Fibroblast of villous mesenchyme (primary cell): ENCODE measurements at regions not wholly inside any gene's neighbourhood (a gene's known extent, or its start where the extent isn't known, plus 50 kb on each side); places are given as distances from the start of the nearest gene placed in this dataset.
"Not testable (repeated sequence)": the region's sequence is repeated elsewhere in the genome, so short reads cannot be mapped to it uniquely, and the experiment has no call there.

ENCODE experiments used
- DNase-seq: peaks from one replicate; pipeline ENCODE4 v3.0.0-alpha.2; 2010; ENCODE audit warnings: low read depth
- H3K4me3 ChIP-seq: 2 replicates; pipeline ENCODE4 v1.5.1; 2011; ENCODE audit warnings: low read depth, mild to moderate bottlenecking, low read length
- CTCF ChIP-seq: IDR thresholded peaks from 2 replicates; pipeline ENCODE4 v1.5.1; 2012; ENCODE audit warnings: low read depth, mild to moderate bottlenecking, low read length; ENCODE audit not compliant: insufficient read depth

- DNase-seq: no peak
- no peak for TF ChIP-seq CTCF
- no peak overlapping the region for H3K4me3 ChIP-seq
Measured at GRCh38 chr13:89454681-89455080, 1783.5 kb downstream of the SLITRK5 start.

- no peak for TF ChIP-seq CTCF
- H3K4me3 ChIP-seq: no peak overlapping the region
- no peak for DNase-seq
Measured at GRCh38 chr13:89455225-89455624, 1784.1 kb downstream of the SLITRK5 start.

- DNase-seq: no peak
- no peak overlapping the region for H3K4me3 ChIP-seq
- no peak for TF ChIP-seq CTCF
Measured at GRCh38 chr13:89455741-89456140, 1784.6 kb downstream of the SLITRK5 start.

GRCh38 chr13:89457977-89458376 lies 1786.8 kb downstream of the SLITRK5 start:
- H3K4me3 ChIP-seq: no peak overlapping the region
- no peak for DNase-seq
- TF ChIP-seq CTCF: no peak

GRCh38 chr13:89458456-89458855 lies 1787.3 kb downstream of the SLITRK5 start:
- DNase-seq: no peak
- H3K4me3 ChIP-seq: no peak overlapping the region
- no peak for TF ChIP-seq CTCF

GRCh38 chr13:89460895-89461294 lies 1789.7 kb downstream of the SLITRK5 start:
- DNase-seq, H3K4me3 ChIP-seq: not testable (repeated sequence)

- no peak for TF ChIP-seq CTCF
- no peak for DNase-seq
- no peak overlapping the region for H3K4me3 ChIP-seq
Measured at GRCh38 chr13:89465366-89465765, 1794.2 kb downstream of the SLITRK5 start.
